Thyroid gland (tissue), 4 donors: ENCODE measurements at regions not wholly inside any gene's neighbourhood (a gene's known extent, or its start where the extent isn't known, plus 50 kb on each side); places are given as distances from the start of the nearest gene placed in this dataset.

ENCODE experiments used
- CTCF ChIP-seq, 6 experiments: fragments of 200-600 bp in 3 of 6; fragments of 450-650 bp in 3 of 6; sonication (generic) in 3 of 6; IDR thresholded peaks; one replicate each; pipeline ENCODE4 v1.5.1; 2016 to 2019; ENCODE audit warnings: antibody characterized with exemption in 6 of 6, mild to moderate bottlenecking in 2 of 6, inconsistent platforms in 1 of 6, moderate library complexity in 1 of 6
- POLR2A ChIP-seq, 2 donors: fragments of 450-650 bp; IDR thresholded peaks; one replicate each; pipeline ENCODE4 v1.6.1; 2017; ENCODE audit warnings: antibody characterized with exemption in 2 of 2, mild to moderate bottlenecking in 2 of 2, moderate library complexity in 1 of 2

DNA sequence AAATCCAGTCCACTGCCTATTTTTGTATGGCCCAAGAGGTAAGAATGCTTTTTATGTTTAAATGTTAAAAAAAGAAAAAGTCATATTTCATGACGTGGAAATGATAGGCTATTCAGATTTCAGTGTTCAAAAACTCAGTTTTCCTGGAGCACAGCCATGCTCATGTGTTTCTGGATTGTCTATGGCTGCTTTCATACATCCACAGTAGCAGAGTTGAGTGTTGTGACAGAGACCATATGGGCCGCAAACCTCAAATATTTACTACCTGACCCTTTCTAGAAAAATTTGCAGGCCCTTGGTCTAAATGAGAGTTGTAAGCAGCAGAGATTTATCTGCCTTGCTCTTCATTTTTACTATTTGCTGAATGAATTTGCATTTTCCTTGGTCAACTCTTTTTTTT, 264.1 kb downstream of the CBLN1 start:
- no peak for TF ChIP-seq CTCF (IDR thresholded peaks at IDR 0.05)
- no peak for TF ChIP-seq POLR2A (IDR thresholded peaks at IDR 0.05)
